ENCODE measurements at regions not wholly inside any gene's neighbourhood (a gene's known extent, or its start where the extent isn't known, plus 50 kb on each side); places are given as distances from the start of the nearest gene placed in this dataset.

DNA sequence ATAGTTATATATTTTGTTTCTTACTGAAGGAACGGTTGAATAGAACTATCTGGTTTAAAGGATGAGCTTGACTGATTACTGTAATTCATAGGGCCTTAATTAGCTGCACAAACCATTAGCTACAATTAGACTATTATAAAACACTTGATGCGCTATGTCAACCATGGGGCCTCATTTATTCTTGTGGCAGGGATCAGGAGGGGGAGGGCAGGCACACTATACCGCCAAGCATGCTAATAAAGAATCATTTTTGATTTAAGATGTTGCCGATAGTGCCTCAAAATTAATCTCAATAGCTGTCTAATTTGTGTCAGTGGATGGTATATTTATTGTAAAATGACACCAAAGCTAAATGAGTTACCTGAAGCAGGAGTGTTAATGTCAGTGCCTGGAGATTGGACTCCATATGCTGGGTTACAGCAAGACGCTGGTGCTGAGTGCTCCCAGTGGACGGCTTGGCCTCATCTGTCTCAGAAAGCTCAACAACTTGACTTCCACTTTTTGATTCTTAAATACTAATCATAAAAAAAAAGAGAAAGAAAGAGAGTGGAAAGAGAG is 1007.0 kb upstream of the CELF4 start:
- TF ChIP-seq, protein P1, sequence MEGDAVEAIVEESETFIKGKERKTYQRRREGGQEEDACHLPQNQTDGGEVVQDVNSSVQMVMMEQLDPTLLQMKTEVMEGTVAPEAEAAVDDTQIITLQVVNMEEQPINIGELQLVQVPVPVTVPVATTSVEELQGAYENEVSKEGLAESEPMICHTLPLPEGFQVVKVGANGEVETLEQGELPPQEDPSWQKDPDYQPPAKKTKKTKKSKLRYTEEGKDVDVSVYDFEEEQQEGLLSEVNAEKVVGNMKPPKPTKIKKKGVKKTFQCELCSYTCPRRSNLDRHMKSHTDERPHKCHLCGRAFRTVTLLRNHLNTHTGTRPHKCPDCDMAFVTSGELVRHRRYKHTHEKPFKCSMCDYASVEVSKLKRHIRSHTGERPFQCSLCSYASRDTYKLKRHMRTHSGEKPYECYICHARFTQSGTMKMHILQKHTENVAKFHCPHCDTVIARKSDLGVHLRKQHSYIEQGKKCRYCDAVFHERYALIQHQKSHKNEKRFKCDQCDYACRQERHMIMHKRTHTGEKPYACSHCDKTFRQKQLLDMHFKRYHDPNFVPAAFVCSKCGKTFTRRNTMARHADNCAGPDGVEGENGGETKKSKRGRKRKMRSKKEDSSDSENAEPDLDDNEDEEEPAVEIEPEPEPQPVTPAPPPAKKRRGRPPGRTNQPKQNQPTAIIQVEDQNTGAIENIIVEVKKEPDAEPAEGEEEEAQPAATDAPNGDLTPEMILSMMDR (IDR thresholded peaks at IDR 0.05; ENCODE audit: insufficient read depth, low read depth, low read length): no peak
- TF ChIP-seq EZH2 (IDR thresholded peaks at IDR 0.05; ENCODE audit: insufficient read depth, low read length): no peak
